ENCODE measurements at regions not wholly inside any gene's neighbourhood (a gene's known extent, or its start where the extent isn't known, plus 50 kb on each side); places are given as distances from the start of the nearest gene placed in this dataset.

DNA sequence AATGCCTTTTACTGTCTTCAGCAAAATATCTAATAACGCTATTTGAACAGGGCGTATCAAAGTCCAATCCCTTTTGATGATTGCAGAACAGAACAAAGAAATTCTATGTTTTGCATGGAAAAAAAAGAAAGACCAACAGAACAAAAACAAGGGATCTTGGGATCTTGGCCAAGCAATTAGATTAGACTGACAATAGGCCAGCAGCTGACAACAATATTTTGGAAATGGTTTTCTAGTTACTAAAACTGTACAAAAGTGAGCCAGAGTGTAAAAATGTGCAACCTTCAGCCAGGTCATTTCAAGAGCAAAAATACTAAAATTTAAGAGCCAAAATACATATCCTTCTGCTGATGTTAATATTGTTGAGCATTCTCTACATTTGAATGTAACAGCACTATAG, 716.5 kb upstream of the KCND2 start:
- TF ChIP-seq, protein P1, sequence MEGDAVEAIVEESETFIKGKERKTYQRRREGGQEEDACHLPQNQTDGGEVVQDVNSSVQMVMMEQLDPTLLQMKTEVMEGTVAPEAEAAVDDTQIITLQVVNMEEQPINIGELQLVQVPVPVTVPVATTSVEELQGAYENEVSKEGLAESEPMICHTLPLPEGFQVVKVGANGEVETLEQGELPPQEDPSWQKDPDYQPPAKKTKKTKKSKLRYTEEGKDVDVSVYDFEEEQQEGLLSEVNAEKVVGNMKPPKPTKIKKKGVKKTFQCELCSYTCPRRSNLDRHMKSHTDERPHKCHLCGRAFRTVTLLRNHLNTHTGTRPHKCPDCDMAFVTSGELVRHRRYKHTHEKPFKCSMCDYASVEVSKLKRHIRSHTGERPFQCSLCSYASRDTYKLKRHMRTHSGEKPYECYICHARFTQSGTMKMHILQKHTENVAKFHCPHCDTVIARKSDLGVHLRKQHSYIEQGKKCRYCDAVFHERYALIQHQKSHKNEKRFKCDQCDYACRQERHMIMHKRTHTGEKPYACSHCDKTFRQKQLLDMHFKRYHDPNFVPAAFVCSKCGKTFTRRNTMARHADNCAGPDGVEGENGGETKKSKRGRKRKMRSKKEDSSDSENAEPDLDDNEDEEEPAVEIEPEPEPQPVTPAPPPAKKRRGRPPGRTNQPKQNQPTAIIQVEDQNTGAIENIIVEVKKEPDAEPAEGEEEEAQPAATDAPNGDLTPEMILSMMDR (conservative IDR thresholded peaks at IDR 0.05; ENCODE audit: low read length), result no peak
- TF ChIP-seq EZH2phosphoT487 (IDR thresholded peaks at IDR 0.05; ENCODE audit: borderline replicate concordance), result no peak

All from Loucy (cell line).